ENCODE measurements at regions not wholly inside any gene's neighbourhood (a gene's known extent, or its start where the extent isn't known, plus 50 kb on each side); places are given as distances from the start of the nearest gene placed in this dataset.

- H3K4me3 ChIP-seq (ENCODE audit: low read depth, low read length) = no peak overlapping the region
- TF ChIP-seq, protein P1, sequence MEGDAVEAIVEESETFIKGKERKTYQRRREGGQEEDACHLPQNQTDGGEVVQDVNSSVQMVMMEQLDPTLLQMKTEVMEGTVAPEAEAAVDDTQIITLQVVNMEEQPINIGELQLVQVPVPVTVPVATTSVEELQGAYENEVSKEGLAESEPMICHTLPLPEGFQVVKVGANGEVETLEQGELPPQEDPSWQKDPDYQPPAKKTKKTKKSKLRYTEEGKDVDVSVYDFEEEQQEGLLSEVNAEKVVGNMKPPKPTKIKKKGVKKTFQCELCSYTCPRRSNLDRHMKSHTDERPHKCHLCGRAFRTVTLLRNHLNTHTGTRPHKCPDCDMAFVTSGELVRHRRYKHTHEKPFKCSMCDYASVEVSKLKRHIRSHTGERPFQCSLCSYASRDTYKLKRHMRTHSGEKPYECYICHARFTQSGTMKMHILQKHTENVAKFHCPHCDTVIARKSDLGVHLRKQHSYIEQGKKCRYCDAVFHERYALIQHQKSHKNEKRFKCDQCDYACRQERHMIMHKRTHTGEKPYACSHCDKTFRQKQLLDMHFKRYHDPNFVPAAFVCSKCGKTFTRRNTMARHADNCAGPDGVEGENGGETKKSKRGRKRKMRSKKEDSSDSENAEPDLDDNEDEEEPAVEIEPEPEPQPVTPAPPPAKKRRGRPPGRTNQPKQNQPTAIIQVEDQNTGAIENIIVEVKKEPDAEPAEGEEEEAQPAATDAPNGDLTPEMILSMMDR (IDR thresholded peaks at IDR 0.05; ENCODE audit: low read depth, low read length) = no peak
Measured at GRCh38 chr16:82452004-82452756, 174.6 kb upstream of the CDH13 start.

DNA sequence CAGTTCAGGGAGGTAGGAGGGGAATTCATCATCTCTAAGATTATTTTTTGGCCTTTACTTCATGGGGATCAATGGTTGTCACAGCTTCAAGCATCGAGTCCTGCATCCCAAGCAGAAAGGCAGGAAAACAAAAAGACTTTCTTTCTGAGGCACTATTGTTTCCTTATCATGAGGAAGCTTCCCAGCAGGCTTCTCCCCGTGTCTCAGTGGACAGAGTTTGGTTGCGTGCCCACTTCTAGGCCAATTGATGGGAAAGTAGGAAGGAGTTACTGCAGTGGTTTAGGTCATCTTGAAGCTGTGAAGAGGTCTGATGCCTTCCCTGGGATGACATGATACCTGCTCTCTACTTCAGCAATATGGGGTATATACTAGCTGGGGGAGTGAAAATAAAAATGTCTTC is 175.3 kb upstream of the CDH13 start:
- no peak overlapping the region for H3K4me3 ChIP-seq (ENCODE audit: low read depth, low read length)
- TF ChIP-seq, protein P1 (IDR thresholded peaks at IDR 0.05; ENCODE audit: low read depth, low read length) = no peak

GRCh38 chr16:82440336-82440735 is 186.4 kb upstream of the CDH13 start:
- TF ChIP-seq, protein P1 (IDR thresholded peaks at IDR 0.05; ENCODE audit: low read depth, low read length) = no peak
- no peak overlapping the region for H3K4me3 ChIP-seq (ENCODE audit: low read depth, low read length)

DNA sequence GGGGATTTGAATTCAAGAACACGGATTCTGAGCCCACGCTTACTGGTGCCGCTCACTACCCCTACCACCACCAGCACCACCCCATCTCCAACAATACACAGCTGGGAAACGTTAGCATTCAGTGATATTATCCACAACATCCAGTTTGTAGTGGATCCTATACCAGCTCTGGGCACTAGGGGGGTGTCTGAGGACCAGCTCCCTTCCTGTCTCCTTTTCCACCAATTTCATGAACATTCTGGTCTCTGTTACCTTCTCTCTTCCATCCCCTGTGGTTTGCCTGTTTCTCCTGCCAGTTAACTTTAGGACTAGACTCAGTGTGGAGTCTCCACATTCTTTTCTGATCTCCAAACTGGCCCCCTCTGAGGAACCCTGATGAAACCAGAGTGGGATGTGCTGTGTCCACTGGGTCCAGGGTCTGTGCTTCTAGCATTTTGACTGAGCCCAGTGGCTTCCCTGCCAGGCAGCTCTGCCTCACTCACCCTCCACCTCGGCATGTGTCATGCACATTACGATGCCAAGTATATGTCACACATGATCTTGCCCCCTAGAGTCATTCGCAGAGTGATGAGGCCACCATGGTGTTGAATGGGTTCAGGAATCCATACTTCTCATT is 187.0 kb upstream of the CDH13 start:
- TF ChIP-seq, protein P1 (IDR thresholded peaks at IDR 0.05; ENCODE audit: low read depth, low read length) = peak; percentile 39; the same call in 1 of the 2 replicates
- no peak overlapping the region for H3K4me3 ChIP-seq (ENCODE audit: low read depth, low read length)

- TF ChIP-seq, protein P1 (IDR thresholded peaks at IDR 0.05; ENCODE audit: low read depth, low read length) = no peak
- H3K4me3 ChIP-seq (ENCODE audit: low read depth, low read length) = no peak overlapping the region
Measured at GRCh38 chr16:82433042-82433441, 193.7 kb upstream of the CDH13 start.

DNA sequence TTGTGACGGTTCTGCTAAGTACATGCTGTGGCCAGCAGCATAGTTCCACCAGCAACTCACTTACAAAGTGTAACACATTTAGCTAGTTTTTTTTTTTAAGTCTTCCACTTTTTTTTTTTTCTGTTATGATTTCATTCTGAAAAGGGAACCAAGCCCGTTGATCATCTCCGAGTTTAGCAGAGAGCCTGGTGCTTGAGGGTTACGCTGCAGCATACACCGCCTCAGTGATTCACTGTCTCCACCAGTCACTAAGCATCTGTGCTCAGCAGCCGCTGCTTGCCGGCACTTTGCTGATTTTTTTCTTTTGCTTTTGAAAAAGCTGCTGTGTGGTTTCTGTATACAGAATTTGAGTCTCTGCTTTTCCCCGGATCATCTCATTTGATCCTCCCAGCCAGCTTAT is 194.5 kb upstream of the CDH13 start:
- TF ChIP-seq, protein P1 (IDR thresholded peaks at IDR 0.05; ENCODE audit: low read depth, low read length) = no peak
- H3K4me3 ChIP-seq (ENCODE audit: low read depth, low read length) = no peak overlapping the region

GRCh38 chr16:82425661-82426060 is 201.1 kb upstream of the CDH13 start:
- H3K4me3 ChIP-seq (ENCODE audit: low read depth, low read length) = no peak overlapping the region
- TF ChIP-seq, protein P1 (IDR thresholded peaks at IDR 0.05; ENCODE audit: low read depth, low read length) = no peak
